ENCODE measurements at regions not wholly inside any gene's neighbourhood (a gene's known extent, or its start where the extent isn't known, plus 50 kb on each side); places are given as distances from the start of the nearest gene placed in this dataset.

- TF ChIP-seq CTCF (IDR thresholded peaks at IDR 0.05) = no peak
- no peak for TF ChIP-seq POLR2A (IDR thresholded peaks at IDR 0.05)
Observed at GRCh38 chr4:45578874-45579273, 545.0 kb downstream of the GABRG1 start.
